Embryonic facial prominence (tissue), 1 donor: ENCODE measurements at regions not wholly inside any gene's neighbourhood (a gene's known extent, or its start where the extent isn't known, plus 50 kb on each side); places are given as distances from the start of the nearest gene placed in this dataset.

ENCODE experiments used
- DNase-seq: peaks from one replicate; pipeline ENCODE4 v3.0.0-alpha.2; 2016; ENCODE audit errors: extremely low spot score

- no peak for DNase-seq
Observed at GRCh38 chr3:181764544-181764943, 52.8 kb downstream of the SOX2 start.

GRCh38 chr3:181770296-181770695 lies 58.6 kb downstream of the SOX2 start:
- DNase-seq: no peak

DNA sequence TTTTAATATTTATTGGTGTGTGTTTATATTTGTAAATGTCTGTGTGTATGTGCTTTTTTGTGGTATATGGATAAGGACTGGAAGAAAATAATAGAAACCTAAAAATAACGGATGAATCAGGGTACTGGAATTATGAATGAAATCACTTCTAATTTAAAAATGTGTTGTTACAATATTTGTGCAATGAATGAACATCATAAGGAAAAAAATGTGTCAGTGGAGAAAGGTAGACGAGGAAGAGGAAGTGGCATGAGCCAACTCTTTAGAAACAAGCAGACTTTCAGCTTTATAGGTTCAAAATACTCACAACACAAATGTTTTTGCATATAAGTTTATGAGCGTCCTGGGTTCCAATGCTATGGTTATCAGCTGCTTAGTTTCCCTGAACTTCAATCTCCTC lies 59.4 kb downstream of the SOX2 start:
- DNase-seq: no peak

DNA sequence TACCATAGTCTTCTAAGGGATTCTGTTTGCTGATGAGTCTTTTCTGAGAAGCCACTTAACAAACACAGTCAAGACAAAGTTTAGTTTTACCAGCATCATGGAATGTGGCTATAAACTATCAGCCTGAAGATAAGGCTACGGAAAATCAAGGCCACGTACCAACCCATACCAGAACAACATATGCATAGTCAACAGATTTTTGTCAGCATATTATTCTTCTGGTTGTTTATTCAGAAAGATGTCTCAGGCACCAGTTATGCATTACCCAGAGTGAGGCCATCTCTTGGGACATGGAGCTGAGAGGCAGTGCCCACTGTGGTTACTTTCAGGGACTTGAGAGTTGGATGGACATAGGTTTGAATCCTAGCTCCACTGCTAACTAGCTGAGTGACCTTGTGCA lies 60.4 kb downstream of the SOX2 start:
- no peak for DNase-seq

GRCh38 chr3:181773921-181774320 lies 62.2 kb downstream of the SOX2 start:
- no peak for DNase-seq

GRCh38 chr3:181782306-181782954 lies 70.7 kb downstream of the SOX2 start:
- DNase-seq: no peak

- DNase-seq: no peak
Observed at GRCh38 chr3:181790561-181790960, 78.8 kb downstream of the SOX2 start.

DNA sequence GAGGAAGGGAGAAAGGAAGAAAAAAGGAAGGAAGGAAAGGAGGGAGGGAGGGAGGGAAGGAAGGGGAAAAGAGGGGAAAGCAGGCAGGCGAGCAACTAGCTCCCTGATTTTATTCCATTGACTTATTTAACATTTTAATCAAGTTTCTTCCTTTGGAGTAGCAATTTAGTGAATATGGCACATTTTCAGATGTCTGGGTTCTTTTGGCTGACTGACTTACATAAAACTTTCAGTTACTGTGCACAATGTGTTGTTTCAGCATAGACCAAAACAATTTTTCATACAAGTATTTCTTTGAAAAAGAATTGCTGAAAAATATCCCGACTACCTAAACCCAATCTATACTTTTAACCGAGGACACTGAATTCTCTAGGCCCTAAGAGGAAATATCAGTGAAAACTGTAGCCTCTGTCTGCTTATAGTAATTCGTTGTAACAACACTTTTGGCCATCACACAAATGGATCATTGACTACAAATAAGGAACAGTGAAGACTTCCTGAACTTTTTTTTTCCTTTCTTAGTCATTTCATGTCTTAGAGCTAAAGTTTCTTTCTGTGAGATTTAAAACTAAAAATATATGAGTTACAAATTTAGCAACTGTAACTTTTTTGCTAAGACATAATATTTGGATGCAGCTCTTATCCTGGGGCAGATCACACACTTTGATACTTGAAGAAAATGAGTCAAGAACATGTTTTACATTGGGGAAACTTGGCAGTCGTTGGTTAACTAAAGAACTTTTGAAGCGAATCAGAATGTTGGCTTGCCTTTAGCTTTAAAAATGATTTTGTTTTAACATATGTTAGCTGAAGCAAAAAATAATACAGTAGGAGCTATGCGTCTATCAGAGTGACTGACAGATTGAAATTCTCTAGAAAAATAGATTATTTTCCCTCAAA lies 79.6 kb downstream of the SOX2 start:
- DNase-seq: no peak

GRCh38 chr3:181793006-181793405 lies 81.3 kb downstream of the SOX2 start:
- no peak for DNase-seq

DNA sequence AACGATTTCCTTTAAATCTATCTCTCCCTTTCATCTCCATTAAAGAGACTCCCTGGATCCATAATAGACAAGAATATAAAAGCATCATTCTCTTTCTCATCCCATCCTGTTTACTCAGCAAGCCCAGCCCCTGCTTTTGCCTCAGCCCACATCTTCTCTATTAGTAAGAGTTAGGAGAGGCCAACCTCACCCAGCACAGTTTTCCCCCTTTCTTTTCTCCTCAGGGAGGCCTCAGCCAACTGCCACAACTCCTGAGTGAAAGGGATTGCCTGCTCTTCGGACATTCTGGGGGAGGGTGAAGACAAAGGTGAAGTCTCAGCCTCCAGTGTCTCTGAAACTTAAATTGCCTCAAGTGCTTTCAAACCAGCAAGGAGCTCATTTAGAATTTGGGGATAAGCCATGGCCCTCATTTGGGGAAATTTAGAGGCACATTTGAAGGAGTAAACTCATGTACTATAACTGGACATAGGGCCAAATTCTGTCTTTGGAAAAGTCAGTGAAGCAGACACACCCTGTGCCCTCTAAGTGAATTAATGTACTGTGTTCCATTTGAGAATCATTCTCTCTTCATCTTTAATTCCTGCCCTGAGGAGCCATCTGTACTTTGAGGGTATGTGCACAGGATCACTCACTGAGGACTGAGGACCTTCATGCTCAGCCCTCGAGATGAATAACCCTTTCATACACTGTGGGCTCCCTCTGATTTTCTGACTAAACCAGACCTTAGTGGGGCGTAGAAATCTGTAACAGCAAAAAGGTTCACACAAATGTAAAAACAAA lies 82.5 kb downstream of the SOX2 start:
- DNase-seq: no peak

GRCh38 chr3:181796641-181797040 lies 84.9 kb downstream of the SOX2 start:
- no peak for DNase-seq

DNA sequence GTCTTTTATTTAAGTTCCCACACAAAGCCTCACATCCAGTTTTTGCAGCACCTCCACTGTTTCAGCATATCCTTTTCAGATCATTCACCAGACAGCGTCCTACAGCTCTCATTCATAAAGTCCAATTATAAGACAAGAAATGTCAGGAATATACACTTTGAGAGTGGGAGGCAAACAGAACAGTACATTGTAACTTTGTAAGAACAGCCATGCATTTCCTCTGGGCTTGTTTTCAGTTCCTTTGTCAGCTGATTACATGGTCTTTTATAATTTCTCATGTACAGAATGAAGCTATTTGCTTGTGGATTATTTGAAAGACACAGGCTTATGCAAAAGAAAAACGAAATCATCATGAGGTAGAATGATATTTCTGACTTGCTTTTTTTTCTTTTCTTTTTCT lies 85.7 kb downstream of the SOX2 start:
- no peak for DNase-seq

- no peak for DNase-seq
Observed at GRCh38 chr3:181805703-181806102, 94.0 kb downstream of the SOX2 start.

DNA sequence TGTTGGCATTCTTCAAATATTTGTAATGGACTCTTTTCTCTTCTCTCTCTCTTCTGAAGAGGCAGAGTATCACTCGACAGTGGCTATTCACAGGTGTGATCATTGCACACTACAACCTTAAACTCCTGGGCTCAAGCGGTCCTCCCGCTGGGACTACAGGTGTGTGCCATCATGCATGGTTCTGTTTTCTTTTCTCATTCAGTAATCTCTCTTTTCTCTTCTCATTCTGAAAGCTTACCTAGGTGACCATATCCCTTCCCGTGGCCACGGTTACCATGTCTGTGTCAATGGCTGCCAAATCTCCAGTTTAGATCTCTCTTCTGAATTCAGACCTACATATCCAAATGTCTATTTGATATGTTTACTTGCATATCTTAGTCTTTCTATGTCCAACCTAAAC lies 96.3 kb downstream of the SOX2 start:
- no peak for DNase-seq

GRCh38 chr3:181823716-181824115 lies 112.0 kb downstream of the SOX2 start:
- DNase-seq: no peak

DNA sequence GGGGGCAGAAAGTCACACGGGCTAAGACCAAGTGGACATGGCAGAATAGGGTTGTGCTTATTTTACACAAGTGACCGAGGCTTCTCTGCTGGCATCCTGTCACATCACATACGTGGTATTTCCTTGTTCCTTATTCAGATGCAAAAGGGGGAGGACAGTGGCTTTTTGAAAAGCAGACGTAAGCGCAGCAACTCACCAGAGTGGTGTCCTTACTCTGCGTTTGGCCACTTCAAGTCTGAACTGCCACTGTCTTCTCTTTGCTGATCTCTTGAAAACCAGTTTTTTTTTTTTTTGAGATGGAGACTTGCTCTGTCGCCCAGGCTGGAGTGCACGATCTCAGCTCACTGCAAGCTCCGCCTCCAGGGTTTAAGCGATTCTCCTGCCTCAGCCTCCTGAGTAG lies 113.2 kb downstream of the SOX2 start:
- no peak for DNase-seq

DNA sequence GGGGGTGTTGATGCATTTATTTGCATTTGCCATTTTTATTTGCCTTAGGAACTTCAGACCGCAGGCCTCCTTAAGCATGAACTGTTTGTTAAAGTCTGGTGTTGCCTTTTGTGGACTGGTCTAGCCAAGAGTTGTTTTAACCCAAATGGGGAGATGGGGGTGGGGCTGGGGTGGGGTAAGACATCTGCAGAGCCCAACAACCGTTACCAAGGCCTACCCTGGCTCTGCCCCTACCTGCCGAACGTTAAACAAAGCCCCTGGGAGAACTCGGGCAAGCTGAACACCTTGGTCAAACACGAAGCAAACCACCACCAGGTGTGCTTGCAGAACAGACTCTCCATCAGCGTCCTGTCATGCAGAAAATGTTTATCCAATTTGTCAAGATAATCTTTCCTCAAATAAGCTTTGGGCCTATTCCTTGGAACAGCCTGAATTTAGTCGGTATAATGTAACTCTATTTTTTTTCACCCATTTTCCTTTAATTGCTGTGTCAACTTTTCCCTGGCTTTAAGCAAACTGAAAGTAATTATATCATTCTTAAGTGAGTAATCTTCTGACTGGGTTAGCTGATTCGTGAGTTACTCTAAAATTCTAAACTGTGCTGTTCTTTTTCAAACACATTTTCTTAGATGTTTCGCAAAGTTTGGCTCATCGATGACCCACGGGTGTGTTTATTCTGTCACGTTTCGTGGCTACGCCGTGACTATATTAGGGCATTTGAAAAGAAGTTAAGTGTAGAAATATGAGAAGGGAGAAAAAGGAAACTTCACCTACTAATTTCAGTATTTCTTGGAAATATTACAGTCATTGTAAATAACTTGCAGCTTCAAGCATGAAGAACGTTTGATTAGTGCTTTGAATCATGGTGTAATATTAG lies 127.6 kb downstream of the SOX2 start:
- DNase-seq: no peak

GRCh38 chr3:181839916-181840297 lies 128.2 kb downstream of the SOX2 start:
- no peak for DNase-seq

DNA sequence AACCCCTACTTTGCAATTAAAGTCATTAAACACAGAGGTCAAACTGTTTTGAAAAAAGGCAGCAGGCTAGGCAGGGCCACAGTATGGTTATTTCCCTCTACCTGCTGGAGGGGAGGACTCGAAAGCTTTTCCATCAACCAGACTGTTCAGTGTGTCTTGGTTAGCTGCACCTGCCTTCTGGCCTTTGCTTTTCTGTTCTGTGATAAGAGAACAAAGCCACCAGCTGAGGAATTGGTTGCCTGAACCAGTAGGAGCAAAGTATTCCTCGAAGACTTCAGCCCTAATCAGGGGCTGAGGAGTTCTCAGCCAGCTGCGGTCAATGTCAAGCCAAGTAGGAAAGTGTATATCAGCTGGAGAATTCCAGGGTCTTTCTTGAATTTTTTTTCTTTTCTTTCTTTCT lies 132.5 kb downstream of the SOX2 start:
- no peak for DNase-seq

GRCh38 chr3:181847276-181847675 lies 135.6 kb downstream of the SOX2 start:
- no peak for DNase-seq

GRCh38 chr3:181851063-181851462 lies 139.3 kb downstream of the SOX2 start:
- DNase-seq: no peak

DNA sequence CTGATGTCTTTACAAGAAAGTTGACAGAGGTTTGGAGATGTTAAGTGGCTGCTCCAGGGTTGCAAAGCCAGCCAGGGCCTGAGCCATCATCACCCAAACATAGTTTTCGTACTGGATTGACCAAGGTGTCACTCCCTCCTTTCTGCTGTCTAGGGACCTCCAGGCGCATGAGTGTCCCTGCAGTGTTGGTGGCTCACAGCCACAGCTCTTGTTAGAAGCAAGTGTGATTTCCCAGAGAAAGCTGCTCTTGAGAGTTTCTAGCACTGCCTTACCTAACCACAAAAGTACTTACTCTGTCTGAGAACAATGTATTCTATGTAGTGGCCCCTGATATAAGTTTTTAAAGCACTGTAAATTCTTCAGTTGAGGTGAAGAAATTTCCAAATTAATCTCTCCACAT lies 144.1 kb downstream of the SOX2 start:
- no peak for DNase-seq
